Activated T-cell treated with anti-CD3 and anti-CD28 coated beads, Interleukin-2, amount 50 U/mL, for 24 hours (primary cell): ENCODE measurements at regions not wholly inside any gene's neighbourhood (a gene's known extent, or its start where the extent isn't known, plus 50 kb on each side); places are given as distances from the start of the nearest gene placed in this dataset.

Source experiments
- DNase-seq: peaks from one replicate; pipeline ENCODE4 v3.0.0-alpha.2; 2020
- H3K27ac Mint-ChIP-seq: 2 replicates; pipeline ENCODE4 v1.8.0; 2020; ENCODE audit warnings: mild to moderate bottlenecking, mixed read lengths
- H3K27me3 Mint-ChIP-seq: 2 replicates; pipeline ENCODE4 v1.8.0; 2020; ENCODE audit warnings: mixed read lengths
- H3K36me3 Mint-ChIP-seq: 2 replicates; pipeline ENCODE4 v1.8.0; 2020; ENCODE audit warnings: low read depth, mixed read lengths
- H3K4me1 Mint-ChIP-seq: 2 replicates; pipeline ENCODE4 v1.8.0; 2020; ENCODE audit warnings: low read depth, mixed read lengths
- H3K4me3 Mint-ChIP-seq: 2 replicates; pipeline ENCODE4 v1.8.0; 2020; ENCODE audit warnings: mild to moderate bottlenecking, moderate library complexity, mixed read lengths
- H3K9me3 Mint-ChIP-seq: 2 replicates; pipeline ENCODE4 v1.8.0; 2020; ENCODE audit warnings: mixed read lengths

DNA sequence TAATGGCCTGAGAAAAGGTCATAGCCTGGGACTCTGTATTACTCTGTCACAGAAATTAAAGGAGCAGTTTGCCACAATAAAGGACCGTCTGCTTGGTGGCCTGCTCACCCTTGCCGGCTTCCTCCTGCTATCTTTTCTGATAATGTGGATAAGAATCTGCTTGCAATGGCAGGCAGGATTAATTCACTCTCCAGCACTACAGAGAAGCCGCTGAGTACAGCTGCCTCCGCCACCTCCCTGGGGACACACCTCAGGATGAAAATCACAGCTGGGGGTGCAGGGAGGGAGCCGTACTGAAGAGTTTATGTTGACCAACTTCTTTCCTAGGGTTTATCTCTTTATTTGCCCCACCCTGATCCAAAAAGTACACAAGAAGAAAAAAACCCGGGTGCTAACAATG is 245.9 kb upstream of the RPL38 start:
- Mint-ChIP-seq H3K9me3 (peaks cover 5% of the 10 kb centered on the region), H3K27me3 (no peaks in the 10 kb centered on the region), H3K36me3 (no peaks in the 10 kb centered on the region), H3K4me1 (no peaks in the 10 kb centered on the region), H3K27ac (no peak overlapping the region), H3K4me3 (no peak overlapping the region)
- DNase-seq: no peak

DNA sequence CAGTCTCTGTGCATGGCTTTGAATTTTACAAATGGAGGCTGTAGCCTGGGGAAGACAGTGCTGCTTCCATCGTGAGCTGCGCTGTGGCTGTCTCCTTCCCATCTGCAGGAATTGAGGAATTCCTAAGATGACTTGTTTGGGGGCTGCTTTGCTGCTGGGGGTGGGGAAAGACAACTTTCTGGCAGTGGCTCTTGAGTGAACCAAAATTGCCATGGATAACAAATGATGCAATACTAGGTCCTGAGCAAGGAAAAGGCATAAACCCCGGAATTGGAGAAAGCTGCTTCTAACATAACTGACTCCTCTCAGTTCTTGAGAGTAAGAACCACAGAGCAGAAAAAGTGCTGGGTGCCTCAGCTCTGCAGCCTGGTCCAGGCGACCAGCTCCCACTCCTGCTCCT is 245.0 kb upstream of the RPL38 start:
- H3K36me3 Mint-ChIP-seq: no peaks in the 10 kb centered on the region
- H3K27me3 Mint-ChIP-seq: no peaks in the 10 kb centered on the region
- H3K4me1 Mint-ChIP-seq: no peaks in the 10 kb centered on the region

DNA sequence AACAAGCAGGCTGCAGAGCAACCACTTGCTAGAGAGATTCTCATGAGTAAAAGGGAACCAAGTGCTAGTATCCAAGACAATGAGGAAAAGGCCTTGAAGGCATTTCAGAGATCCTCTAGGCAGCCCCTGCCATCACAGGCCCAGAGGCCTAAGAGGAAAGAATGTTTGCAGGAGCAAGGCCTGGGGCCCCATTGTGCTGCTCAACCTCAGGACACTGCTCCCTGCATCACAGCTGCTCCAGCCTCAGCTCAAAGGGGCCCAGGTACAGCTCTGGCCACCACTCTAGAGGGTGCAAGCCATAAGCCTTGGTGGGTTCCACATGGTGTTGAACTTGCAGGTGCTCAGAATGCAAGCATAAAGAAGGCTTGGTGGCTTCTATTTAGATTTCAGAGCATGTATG is 243.0 kb upstream of the RPL38 start:
- Mint-ChIP-seq H3K27ac (no peak overlapping the region), H3K4me1 (no peaks in the 10 kb centered on the region), H3K9me3 (peaks cover 16% of the 10 kb centered on the region), H3K27me3 (no peaks in the 10 kb centered on the region), H3K36me3 (no peaks in the 10 kb centered on the region), H3K4me3 (no peak overlapping the region)
- no peak for DNase-seq

More for the DNA sequence above, 245.0 kb upstream of the RPL38 start:
- Mint-ChIP-seq H3K9me3 (peaks cover 5% of the 10 kb centered on the region), H3K27ac (no peak overlapping the region), H3K4me3 (no peak overlapping the region)
- no peak for DNase-seq

DNA sequence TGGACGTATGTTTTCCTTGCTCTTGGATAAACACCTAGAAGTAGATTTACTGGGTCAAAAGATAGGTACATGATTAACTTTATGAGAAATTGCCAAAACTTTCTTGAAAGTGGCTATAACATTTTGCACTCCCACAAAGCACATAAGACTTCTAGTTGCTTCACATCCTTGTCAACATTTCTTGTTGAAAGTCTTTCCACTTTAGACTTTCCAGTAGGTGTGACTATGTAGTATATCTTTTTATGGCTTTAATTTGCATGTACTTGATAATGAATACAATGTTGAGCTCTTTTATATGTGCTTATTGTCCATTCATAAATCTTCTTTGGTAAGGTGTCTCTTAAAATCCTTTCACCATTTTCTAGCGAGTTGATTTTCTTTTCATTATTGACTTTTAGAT is 241.2 kb upstream of the RPL38 start:
- H3K4me3 Mint-ChIP-seq: no peak overlapping the region
- no peaks in the 10 kb centered on the region for H3K4me1 Mint-ChIP-seq
- no peak for DNase-seq
- no peaks in the 10 kb centered on the region for H3K27me3 Mint-ChIP-seq
- H3K36me3 Mint-ChIP-seq: no peaks in the 10 kb centered on the region
- no peak overlapping the region for H3K27ac Mint-ChIP-seq
- peaks cover 20% of the 10 kb centered on the region for H3K9me3 Mint-ChIP-seq

DNA sequence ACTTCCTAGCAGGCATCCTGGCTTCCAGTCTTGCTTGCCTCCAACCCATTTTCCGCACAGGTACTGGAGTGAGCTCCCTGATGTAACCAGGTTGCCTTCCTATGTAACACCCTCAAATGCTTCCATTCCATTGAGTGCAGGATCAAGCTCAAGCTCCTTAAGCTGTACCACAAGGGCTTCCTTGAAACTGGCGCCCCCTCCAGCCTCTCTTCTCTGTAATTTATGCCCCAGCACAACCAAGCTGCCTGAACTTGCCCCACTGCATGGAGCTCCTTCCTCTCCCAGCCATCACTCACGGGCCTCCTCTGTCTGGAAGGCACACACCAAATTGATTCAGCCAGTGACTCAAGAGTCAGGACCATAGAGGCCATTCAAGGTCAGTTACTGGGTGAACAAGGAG is 234.8 kb upstream of the RPL38 start:
- H3K9me3 Mint-ChIP-seq: peaks cover 15% of the 10 kb centered on the region
- no peak overlapping the region for H3K27ac Mint-ChIP-seq
- no peaks in the 10 kb centered on the region for H3K4me1 Mint-ChIP-seq
- H3K36me3 Mint-ChIP-seq: no peaks in the 10 kb centered on the region
- H3K27me3 Mint-ChIP-seq: peaks cover 26% of the 10 kb centered on the region
- DNase-seq: no peak
- no peak overlapping the region for H3K4me3 Mint-ChIP-seq

DNA sequence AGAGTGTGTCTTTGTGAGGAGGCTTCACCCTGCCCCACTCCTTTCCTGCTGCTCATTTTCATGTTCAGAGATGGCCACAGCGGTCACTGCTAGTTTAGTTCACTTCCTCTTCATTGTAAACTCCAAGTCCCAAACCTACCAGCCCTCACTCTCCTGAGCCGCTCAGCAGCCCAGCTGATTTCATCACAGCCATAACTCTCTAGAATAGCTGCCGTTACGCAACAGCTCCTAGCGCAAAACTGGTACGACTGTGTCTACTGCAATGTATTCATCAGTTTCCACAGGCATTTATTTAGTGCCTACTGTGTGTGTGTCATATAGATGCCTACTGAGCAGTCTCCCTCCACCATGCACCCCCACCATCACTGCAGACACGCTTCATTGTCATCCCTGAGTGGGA is 233.5 kb upstream of the RPL38 start:
- H3K9me3 Mint-ChIP-seq: peaks cover 8% of the 10 kb centered on the region
- H3K36me3 Mint-ChIP-seq: no peaks in the 10 kb centered on the region
- no peaks in the 10 kb centered on the region for H3K4me1 Mint-ChIP-seq
- H3K4me3 Mint-ChIP-seq: no peak overlapping the region
- DNase-seq: no peak
- H3K27me3 Mint-ChIP-seq: peaks cover 26% of the 10 kb centered on the region
- no peak overlapping the region for H3K27ac Mint-ChIP-seq

DNA sequence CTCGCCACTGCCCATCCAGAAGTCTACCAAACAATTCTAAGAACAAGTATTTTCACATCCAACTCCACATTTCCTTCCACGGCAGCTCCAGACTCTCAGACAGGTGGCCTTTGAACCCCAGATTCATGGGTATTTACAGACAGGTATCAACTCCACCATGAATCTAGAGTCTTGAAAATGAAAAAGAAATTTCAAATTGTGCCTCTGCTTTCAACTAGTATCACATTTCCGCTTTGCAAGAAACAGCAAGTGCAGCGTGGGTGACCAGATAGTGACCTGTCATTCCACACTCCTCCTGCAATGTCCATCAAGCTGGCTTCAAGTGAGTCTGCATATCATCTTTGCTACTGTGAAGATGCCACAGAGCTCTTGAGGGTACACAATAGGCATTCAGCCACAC is 232.4 kb upstream of the RPL38 start:
- no peaks in the 10 kb centered on the region for H3K9me3 Mint-ChIP-seq
- no peak overlapping the region for H3K27ac Mint-ChIP-seq
- peaks cover 26% of the 10 kb centered on the region for H3K27me3 Mint-ChIP-seq
- DNase-seq: no peak
- no peak overlapping the region for H3K4me3 Mint-ChIP-seq
- no peaks in the 10 kb centered on the region for H3K36me3 Mint-ChIP-seq
- H3K4me1 Mint-ChIP-seq: no peaks in the 10 kb centered on the region

DNA sequence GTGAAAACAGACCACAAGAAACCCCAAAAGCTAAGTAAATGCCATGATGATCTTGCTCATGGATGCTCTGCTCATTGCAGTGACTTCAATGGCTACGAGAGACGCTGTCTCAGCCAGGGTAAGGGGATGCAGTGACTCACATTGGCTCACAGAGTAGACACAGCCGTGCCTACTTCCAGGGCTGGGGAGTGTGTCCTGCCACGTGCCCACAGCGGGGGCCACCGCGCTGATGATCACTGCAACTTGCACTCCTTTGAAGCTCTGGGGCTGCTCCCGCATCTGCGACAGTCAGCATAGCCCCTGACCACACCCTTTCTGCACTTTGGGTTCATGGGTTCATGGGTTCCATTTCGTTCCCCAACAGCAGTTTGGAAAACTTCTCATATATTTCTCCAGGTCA is 231.4 kb upstream of the RPL38 start:
- H3K4me3 Mint-ChIP-seq: no peak overlapping the region
- H3K9me3 Mint-ChIP-seq: no peaks in the 10 kb centered on the region
- H3K4me1 Mint-ChIP-seq: no peaks in the 10 kb centered on the region
- no peak overlapping the region for H3K27ac Mint-ChIP-seq
- H3K27me3 Mint-ChIP-seq: peaks cover 28% of the 10 kb centered on the region
- H3K36me3 Mint-ChIP-seq: no peaks in the 10 kb centered on the region
- no peak for DNase-seq

DNA sequence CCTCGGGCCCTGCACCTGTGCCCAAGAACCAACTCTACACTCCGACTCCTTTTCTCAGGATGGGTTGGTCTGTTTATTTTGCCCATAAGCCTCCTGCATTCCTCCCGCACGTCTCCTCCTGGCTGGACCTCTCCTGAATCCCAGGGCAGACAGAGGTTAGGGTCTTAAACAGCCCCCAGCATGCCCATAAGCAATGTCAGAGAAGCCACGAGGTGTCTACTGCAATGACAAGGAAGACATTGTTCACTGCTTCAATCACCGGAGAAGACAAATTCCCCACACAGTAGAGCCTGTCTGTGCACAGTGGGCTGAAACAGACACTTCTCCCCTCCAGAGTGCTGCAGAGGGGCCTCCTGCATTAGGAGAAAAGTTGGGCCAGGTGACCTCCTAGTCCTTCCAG is 230.6 kb upstream of the RPL38 start:
- Mint-ChIP-seq H3K27me3 (peaks cover 32% of the 10 kb centered on the region), H3K36me3 (no peaks in the 10 kb centered on the region), H3K9me3 (no peaks in the 10 kb centered on the region), H3K27ac (no peak overlapping the region), H3K4me1 (no peaks in the 10 kb centered on the region), H3K4me3 (no peak overlapping the region)
- DNase-seq: no peak

DNA sequence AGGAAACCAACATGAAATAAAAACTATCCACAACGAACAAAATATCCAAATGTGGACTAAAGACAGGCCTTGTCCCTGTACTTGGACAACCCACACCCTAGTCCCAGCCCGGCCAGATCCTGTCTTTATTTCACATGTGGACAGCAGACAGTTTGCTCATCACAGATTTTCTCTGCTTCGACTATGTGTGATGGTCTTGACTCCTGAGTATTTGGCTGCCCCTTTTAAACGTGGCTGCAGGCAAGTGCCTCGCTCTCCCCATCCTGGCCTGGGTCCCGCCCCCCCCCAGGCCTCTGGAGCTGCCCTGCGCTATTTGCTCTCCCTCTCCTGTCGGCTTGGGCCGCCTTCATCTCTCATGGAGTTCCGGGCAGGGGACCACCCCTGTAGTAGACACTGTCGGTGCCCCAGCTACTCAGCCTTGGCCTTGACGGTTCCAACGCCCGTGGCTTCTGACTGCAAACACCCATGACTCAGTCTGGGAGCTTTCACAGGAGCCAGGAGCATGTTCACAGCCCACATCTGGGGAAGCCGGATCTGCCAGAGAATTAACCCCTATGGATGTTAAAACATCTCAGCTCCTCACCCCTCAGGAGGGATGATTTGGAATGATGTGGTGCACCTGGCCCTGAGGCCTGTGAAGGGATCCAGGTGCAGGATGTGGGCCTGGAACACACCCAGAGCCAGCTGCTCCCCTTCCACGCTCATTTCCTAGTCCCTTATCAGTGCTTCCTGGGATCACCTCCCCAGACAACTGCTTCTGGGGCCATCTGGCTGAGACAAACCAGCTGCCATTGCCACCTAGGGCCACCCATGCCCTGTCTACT is 229.7 kb upstream of the RPL38 start:
- no peaks in the 10 kb centered on the region for H3K36me3 Mint-ChIP-seq
- no peak for DNase-seq
- H3K4me3 Mint-ChIP-seq: no peak overlapping the region
- no peaks in the 10 kb centered on the region for H3K9me3 Mint-ChIP-seq
- H3K27me3 Mint-ChIP-seq: peaks cover 31% of the 10 kb centered on the region
- H3K4me1 Mint-ChIP-seq: no peaks in the 10 kb centered on the region
- H3K27ac Mint-ChIP-seq: no peak overlapping the region

DNA sequence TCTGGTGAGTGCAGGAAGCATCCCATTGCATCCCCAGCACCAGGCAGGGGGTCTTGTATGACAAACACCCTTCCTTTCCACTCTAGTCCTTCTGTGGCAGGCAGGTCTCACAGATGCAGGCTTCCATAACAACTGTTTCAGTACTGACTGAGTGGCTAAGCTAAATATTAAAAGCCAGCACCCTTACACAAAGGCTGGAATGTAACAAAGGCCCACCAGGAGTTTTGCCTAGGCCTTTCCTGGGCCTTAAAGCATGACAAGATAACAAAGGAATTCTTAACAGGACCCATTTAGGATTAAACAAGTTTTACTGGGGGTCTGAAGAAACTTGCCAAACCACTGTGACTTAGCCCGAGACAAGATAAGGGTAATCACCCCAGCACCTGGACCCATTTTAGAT is 228.9 kb upstream of the RPL38 start:
- Mint-ChIP-seq H3K27ac (no peak overlapping the region), H3K4me1 (no peaks in the 10 kb centered on the region), H3K27me3 (peaks cover 29% of the 10 kb centered on the region)

DNA sequence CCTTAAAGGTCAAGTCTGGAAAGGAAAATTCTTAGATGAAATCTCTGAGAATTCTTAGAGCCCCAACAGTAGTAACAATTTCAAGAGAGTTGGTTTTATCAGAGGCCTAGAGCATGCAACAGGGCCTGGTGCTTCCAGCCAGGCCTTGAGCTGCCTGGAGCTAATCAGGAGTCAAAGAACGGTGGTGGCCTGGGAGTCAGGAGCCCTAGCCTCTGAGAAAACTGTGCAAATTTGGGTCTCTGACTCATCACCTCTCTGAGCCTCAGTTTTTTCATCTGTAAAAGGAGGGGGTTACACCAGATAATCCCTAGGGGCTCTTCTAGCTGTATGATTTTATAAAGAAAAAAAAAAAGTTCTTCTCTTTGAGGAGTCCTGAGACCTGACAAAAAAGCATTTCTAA is 227.3 kb upstream of the RPL38 start:
- Mint-ChIP-seq H3K27ac (no peak overlapping the region), H3K36me3 (no peaks in the 10 kb centered on the region), H3K9me3 (no peaks in the 10 kb centered on the region), H3K4me1 (no peaks in the 10 kb centered on the region), H3K27me3 (peaks cover 16% of the 10 kb centered on the region), H3K4me3 (no peak overlapping the region)
- DNase-seq: no peak

More for the DNA sequence above, 228.9 kb upstream of the RPL38 start:
- no peak for DNase-seq
- Mint-ChIP-seq H3K4me3 (no peak overlapping the region), H3K9me3 (no peaks in the 10 kb centered on the region), H3K36me3 (no peaks in the 10 kb centered on the region)

DNA sequence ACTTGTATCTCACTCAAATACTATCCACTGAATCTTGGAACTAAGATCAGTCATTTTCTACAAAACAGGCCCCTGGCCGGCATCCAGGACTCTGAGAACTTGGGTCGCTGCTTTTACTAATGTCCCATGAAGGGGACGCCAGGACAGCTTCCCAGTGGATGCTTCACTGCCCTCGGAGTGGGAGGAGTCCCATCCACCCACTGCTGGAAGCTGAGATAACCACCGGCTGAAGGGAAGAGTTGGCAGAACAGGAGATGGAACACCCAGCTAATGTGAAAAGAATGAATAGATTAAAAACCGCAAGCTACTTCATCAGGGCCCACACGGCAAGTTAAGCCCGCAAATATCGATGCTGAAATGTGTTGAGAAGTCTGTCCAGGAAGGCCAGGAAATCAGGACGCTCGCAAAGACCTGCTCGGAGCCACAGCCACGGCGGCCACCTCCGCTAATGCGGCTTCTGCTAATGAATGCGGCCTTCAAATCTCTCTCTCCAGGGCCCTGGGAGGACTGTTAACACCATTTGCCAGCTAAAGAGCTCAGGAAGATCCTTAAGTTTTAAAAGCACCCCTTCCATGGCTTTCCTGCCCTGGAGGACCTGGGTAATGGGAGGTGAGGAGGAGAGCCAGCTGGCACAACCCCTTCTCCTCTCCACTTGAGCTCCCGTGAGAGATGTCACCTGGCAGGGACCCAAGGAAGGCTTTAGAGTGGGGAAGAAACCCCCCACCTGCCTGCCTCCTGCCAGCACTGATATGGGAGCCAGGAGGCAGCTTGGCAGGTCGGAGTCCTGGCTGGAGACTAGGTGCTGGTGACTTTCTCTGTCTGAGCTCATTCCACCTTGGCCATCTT is 226.6 kb upstream of the RPL38 start:
- Mint-ChIP-seq H3K4me1 (no peaks in the 10 kb centered on the region), H3K36me3 (no peaks in the 10 kb centered on the region), H3K9me3 (no peaks in the 10 kb centered on the region), H3K4me3 (no peak overlapping the region), H3K27ac (no peak overlapping the region), H3K27me3 (peaks cover 11% of the 10 kb centered on the region)
- no peak for DNase-seq

DNA sequence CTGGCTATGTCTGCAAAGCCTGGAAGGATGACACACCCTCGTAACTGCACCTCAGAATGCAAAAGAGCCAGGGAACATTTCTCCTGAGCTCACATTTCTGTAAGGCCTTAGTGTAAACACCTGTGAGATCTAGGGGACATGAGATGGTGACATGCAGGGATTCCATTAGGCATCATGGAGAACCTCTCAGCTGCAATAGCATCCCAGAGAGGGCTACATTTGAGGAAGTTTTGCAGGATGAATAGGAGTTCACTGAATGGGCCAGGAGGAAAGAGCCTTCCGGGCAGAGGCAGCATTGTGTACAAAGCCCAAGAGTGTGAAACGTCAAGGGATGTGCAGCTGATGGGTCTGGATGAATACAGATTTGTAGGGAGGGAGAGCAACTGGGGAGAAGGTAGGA is 223.0 kb upstream of the RPL38 start:
- no peak for DNase-seq
- peaks cover 6% of the 10 kb centered on the region for H3K27me3 Mint-ChIP-seq
- H3K27ac Mint-ChIP-seq: no peak overlapping the region
- peaks cover 11% of the 10 kb centered on the region for H3K4me1 Mint-ChIP-seq
- H3K9me3 Mint-ChIP-seq: no peaks in the 10 kb centered on the region
- H3K36me3 Mint-ChIP-seq: no peaks in the 10 kb centered on the region
- no peak overlapping the region for H3K4me3 Mint-ChIP-seq

DNA sequence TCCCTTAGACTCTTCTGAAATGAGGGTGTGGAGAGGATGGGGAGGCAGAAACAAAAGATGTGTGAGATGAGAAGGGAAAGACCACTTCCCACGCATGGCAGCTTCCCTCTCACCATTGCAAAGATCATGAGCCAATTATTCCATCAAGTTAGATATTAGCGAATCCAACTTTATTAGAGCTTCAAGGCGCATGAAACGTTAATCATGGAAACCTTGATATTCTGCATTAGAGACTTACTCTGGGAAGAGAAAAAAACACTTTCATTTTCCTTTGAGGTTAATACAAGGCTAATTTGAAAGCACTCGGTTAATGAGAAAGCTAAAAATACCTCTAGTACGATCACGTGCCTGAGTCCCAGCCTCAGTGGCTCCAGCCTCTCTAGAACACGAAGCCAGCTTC is 220.6 kb upstream of the RPL38 start:
- no peak for DNase-seq
- Mint-ChIP-seq H3K4me3 (no peak overlapping the region), H3K27ac (no peak overlapping the region), H3K4me1 (peaks cover 11% of the 10 kb centered on the region), H3K36me3 (no peaks in the 10 kb centered on the region), H3K27me3 (no peaks in the 10 kb centered on the region), H3K9me3 (no peaks in the 10 kb centered on the region)
